Naive B cell (primary cell): ENCODE measurements at regions not wholly inside any gene's neighbourhood (a gene's known extent, or its start where the extent isn't known, plus 50 kb on each side); places are given as distances from the start of the nearest gene placed in this dataset.

ENCODE experiments used
- ATAC-seq, 2 donors: fragments of 150-1000 bp; cut with Tn5 transposase; 2 replicates each; pipeline ENCODE4 v1.10.0; 2021; ENCODE audit warnings: low read depth in 2 of 2, mild to moderate bottlenecking in 2 of 2, moderate library complexity in 2 of 2
- DNase-seq: peaks from one replicate; pipeline ENCODE4 v3.0.0; 2022
- H3K27ac Mint-ChIP-seq, 6 donors: one replicate each; pipeline ENCODE4 v1.8.0; 2020 to 2022; ENCODE audit warnings: mild to moderate bottlenecking in 6 of 6, mixed read lengths in 6 of 6, moderate library complexity in 5 of 6, inconsistent platforms in 2 of 6
- H3K27me3 Mint-ChIP-seq, 3 donors: one replicate each; pipeline ENCODE4 v1.8.0; 2021 to 2022; ENCODE audit warnings: mixed read lengths in 3 of 3, mild to moderate bottlenecking in 1 of 3
- H3K36me3 Mint-ChIP-seq, 2 donors: one replicate each; pipeline ENCODE4 v1.8.0; 2020 to 2022; ENCODE audit warnings: mixed read lengths in 2 of 2, inconsistent platforms in 1 of 2, mild to moderate bottlenecking in 1 of 2
- H3K4me1 Mint-ChIP-seq, 3 donors: one replicate each; pipeline ENCODE4 v1.8.0; 2020 to 2022; ENCODE audit warnings: mixed read lengths in 3 of 3, inconsistent platforms in 1 of 3, mild to moderate bottlenecking in 1 of 3, moderate library complexity in 1 of 3
- H3K4me3 Mint-ChIP-seq, 8 donors: one replicate each; pipeline ENCODE4 v1.8.0; 2020 to 2022; ENCODE audit warnings: mild to moderate bottlenecking in 8 of 8, mixed read lengths in 8 of 8, moderate library complexity in 8 of 8, inconsistent platforms in 2 of 8
- H3K9me3 Mint-ChIP-seq, 7 donors: one replicate each; pipeline ENCODE4 v1.8.0; 2020 to 2022; ENCODE audit warnings: mixed read lengths in 7 of 7, mild to moderate bottlenecking in 5 of 7, inconsistent platforms in 2 of 7, moderate library complexity in 1 of 7

DNA sequence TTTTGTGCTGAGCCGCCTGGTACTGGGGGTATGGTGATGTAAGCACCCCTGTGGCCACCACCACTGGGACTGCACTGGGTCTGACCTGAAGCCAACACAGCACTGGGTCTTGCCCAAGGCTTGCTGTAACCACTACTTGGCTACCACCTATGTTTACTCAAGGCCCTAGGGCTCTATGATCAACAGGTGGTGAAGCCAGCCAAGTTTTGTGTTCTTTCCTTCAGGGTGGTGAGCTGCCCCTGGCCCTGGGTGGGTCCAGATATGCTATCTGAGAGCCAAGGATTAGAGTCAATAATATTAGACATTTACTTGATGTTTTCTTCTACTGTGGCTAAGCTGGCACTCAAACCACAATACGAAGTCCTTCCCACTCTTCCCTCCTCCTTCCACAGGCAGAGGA, 55.1 kb upstream of the PAGE4 start:
- Mint-ChIP-seq H3K36me3 (no peaks in the 10 kb centered on the region), H3K9me3 (peaks cover 0 to 12% (median 5%) of the 10 kb centered on the region in 7 donors), H3K4me3 (no peak overlapping the region), H3K27ac (no peak overlapping the region), H3K4me1 (no peaks in the 10 kb centered on the region), H3K27me3 (peaks cover 16 to 29% (median 23%) of the 10 kb centered on the region in 3 donors)
- ATAC-seq: no peak
- no peak for DNase-seq

DNA sequence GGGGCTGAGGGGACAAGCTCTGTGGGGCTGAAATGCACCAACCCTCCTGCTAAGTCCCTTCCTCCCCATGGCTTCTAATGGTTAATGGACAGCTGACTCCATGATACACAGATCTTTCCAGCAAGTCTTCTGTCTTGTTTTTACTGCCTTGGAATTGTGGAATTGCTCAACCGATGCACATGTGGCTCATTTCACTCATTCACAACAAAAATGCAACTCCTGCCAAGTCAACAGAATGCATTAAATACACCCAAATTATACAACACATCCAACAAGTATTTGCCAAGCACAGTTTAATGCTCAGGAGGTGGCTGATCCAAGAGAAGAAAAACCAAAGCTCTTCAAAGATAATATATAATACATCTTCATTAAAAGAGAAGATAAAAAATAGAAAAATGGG, 61.9 kb upstream of the PAGE4 start:
- H3K9me3 Mint-ChIP-seq: peaks cover 0 to 12% (median 3%) of the 10 kb centered on the region in 7 donors
- H3K27me3 Mint-ChIP-seq: peaks cover 7 to 13% (median 9%) of the 10 kb centered on the region in 3 donors
- H3K36me3 Mint-ChIP-seq: no peaks in the 10 kb centered on the region
- DNase-seq (no peak), ATAC-seq (no peak)
- no peaks in the 10 kb centered on the region for H3K4me1 Mint-ChIP-seq
- no peak overlapping the region for H3K4me3 Mint-ChIP-seq
- no peak overlapping the region for H3K27ac Mint-ChIP-seq

DNA sequence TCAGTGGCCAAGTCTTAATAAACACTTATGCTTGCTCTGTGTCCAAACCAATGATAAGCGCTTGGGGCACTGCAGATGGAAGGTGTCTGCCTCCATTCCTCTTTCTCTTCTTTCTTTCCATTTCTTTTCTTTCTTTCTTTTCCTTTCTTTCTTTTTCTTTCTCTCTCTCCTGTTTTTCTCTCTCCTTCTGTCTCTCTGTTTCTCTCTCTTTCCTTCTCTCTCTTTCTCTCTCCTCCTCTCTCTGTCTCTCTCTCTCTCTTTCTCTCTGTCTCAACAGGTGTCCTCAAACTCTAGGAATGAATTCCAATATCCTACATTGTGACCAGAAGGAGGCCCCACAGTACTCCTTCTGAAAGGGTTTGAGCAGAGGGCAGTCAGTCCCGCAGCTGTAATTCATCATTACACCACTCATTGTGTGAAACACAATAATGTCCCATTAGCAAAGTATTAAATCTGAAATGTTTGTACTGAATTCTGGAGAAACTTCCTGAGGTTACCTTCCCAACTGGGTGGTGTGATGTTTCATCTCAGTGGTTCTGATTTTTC, 66.5 kb upstream of the PAGE1 start:
- H3K27me3 Mint-ChIP-seq: peaks cover 10 to 17% (median 13%) of the 10 kb centered on the region in 3 donors
- H3K4me3 Mint-ChIP-seq: no peak overlapping the region
- DNase-seq (no peak), ATAC-seq (no peak)
- H3K4me1 Mint-ChIP-seq: no peaks in the 10 kb centered on the region
- no peaks in the 10 kb centered on the region for H3K36me3 Mint-ChIP-seq
- no peaks in the 10 kb centered on the region for H3K9me3 Mint-ChIP-seq
- peak overlapping the region in 2 of 6 donors; percentile 40 to 55 for H3K27ac Mint-ChIP-seq

DNA sequence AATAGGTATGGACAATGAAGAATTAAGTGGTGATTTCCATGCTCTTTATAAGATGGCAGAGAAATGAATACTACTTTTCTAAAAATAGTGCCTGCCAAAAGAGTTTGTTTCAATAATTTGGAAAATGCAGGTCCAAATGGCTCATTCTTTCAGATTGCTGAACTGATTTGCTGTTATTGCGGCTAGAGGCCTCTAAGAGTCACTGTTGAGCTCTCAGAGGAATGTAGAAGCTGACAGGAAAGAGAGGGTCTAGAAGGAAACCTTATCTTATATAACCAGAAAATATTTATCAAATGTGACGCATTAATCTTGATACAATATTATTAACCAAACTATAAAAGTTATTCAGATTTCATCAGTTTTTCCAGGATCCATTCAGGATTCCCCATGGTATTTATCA, 65.7 kb upstream of the PAGE1 start:
- Mint-ChIP-seq H3K27me3 (peaks cover 8 to 17% (median 13%) of the 10 kb centered on the region in 3 donors), H3K9me3 (no peaks in the 10 kb centered on the region), H3K36me3 (no peaks in the 10 kb centered on the region), H3K27ac (no peak overlapping the region), H3K4me1 (peaks cover 0 to 3% (median 0%) of the 10 kb centered on the region in 3 donors), H3K4me3 (no peak overlapping the region)
- ATAC-seq: no peak
- no peak for DNase-seq

DNA sequence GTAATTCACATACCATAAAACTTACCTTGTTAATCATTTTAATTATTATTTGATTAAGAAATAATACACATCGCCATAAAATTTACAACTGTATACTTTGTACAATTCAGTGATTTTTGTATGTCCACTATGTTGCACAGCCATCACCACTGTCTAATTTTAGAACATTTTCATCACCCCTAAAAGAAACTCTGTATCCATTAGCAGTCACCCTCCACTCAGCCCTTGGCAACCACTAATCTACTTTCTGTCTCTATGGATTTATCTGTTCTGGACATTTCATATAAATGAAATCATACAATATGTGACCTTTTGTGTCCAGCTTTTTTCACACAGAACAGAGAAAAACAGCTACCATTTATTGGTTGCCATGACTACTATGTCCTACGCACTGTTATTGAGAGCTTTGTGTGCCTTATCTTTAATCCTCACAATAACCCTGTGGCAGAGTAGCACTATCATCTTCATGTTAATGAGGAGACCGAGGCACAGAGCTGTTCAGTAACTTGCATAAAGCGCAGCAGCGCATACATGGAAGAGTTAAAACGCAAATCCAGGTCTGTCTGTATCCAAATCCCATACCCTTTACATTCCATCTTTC, 64.6 kb upstream of the PAGE1 start:
- H3K4me1 Mint-ChIP-seq: peaks cover 0 to 6% (median 0%) of the 10 kb centered on the region in 3 donors
- H3K27ac Mint-ChIP-seq: no peak overlapping the region
- ATAC-seq (no peak), DNase-seq (no peak)
- no peaks in the 10 kb centered on the region for H3K36me3 Mint-ChIP-seq
- peaks cover 4 to 17% (median 13%) of the 10 kb centered on the region in 3 donors for H3K27me3 Mint-ChIP-seq
- no peaks in the 10 kb centered on the region for H3K9me3 Mint-ChIP-seq
- H3K4me3 Mint-ChIP-seq: no peak overlapping the region

DNA sequence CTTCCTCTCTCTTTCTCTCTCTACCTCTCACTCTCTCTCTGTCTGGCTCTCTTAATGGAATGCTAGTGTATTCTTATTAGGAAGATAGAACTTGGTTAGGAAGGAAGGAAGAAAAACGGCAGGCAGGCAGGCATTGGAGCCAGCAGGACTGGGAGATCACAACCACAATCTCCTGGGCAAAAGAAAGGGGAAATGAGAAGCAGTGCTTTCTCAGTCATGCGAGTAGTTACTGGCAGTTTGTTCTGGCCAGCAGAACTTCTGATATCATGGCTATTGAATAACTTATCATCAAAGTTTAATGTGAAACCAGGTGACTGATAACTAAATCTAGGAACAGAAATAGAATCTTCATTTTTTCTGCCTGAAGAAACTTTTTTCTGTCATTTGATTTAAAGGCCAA, 60.9 kb upstream of the PAGE1 start:
- peaks cover 5 to 17% (median 8%) of the 10 kb centered on the region in 3 donors for H3K27me3 Mint-ChIP-seq
- no peak overlapping the region for H3K4me3 Mint-ChIP-seq
- no peaks in the 10 kb centered on the region for H3K9me3 Mint-ChIP-seq
- ATAC-seq: no peak
- H3K4me1 Mint-ChIP-seq: peaks cover 0 to 6% (median 0%) of the 10 kb centered on the region in 3 donors
- no peaks in the 10 kb centered on the region for H3K36me3 Mint-ChIP-seq
- no peak for DNase-seq
- H3K27ac Mint-ChIP-seq: peak overlapping the region in 1 of 6 donors; percentile 2

DNA sequence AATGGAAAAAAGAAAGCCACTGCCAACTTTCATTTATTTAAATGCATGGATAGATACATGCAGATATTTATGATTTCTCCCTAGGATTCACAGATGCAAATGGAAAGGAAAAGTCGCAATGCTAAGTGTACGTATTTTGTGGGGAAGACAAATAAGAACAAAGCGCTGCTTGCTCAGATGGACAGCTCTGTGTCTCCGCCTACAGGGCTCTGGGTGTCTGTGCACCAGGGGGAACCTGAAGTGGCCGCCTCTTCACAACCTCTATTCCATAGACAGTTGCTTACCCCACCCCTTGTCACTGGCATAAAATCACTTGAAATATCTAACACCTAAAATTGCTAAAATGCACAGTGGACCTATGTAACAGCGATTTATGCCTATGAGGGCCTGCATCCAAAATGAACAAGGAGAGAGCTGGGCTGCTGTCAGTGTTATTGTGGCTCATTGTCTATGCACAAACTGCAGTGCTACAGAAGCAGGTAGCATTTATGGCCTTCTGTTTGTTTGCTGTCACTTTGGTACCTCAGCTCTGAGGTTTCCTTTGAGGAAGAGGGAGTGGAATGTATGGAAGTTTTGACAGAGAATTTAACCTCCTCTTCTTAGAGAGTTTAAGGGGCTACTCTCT, 58.6 kb upstream of the PAGE1 start:
- Mint-ChIP-seq H3K27me3 (peaks cover 2 to 20% (median 4%) of the 10 kb centered on the region in 3 donors), H3K36me3 (no peaks in the 10 kb centered on the region), H3K9me3 (no peaks in the 10 kb centered on the region), H3K4me3 (no peak overlapping the region), H3K27ac (no peak overlapping the region), H3K4me1 (peaks cover 0 to 6% (median 0%) of the 10 kb centered on the region in 3 donors)
- DNase-seq: no peak
- peak in 1 of 2 donors; percentile 41 for ATAC-seq

DNA sequence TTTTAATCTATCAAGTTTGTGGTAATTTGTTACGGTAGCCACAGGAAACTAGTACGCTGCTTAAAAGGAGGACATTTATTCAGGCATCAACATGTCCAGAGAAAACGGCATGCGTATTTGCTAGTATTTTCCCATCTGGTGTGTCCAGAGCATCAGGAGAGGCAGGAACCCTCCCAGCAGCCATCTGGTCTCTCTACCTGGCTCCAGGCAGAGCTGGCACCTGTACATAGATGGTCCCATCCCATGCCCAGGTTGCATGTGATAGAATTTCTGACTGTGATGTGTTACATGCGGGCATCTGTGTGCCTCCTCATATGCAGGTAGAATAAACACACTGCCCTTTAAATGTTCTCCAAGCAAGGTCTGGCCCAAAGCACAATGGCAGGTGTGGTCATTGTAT, 57.9 kb upstream of the PAGE1 start:
- Mint-ChIP-seq H3K36me3 (no peaks in the 10 kb centered on the region), H3K4me3 (no peak overlapping the region), H3K27me3 (peaks cover 0 to 21% (median 9%) of the 10 kb centered on the region in 3 donors), H3K27ac (no peak overlapping the region), H3K9me3 (no peaks in the 10 kb centered on the region), H3K4me1 (peaks cover 0 to 6% (median 0%) of the 10 kb centered on the region in 3 donors)
- ATAC-seq (no peak), DNase-seq (no peak)

DNA sequence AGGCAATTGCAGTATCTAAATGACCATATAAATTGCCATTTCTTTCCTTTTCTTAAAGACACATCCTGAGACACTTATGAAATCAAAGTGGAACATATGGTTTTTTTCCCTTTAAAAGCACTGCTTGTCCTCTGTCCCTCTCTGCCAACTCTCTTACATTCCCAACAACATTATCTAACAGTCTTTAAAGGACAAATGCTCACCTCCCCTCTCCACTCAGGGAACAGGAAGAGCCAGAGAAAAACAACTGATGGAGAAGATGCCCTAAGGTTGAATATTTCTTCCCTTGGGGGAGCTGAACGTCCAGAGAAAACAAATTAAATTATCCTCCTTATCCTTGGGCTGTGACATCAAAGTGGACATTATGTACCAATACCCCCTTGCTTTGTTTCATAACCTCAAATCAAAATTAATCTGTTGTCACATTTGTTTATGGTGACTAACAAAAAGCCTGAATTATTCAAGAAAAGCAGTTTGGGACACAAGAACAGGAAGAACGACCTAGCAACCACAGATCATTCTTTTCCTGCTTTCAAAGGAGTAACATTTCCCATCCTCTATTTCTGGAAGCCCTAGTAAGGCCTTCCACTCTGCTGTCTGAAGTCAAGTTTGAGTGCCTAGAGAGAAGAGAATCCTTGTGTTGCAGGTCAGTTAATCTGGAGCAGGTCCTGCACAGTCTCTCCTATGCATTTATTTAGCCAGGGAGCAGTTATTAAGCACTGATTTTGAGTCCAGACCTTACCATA, 52.6 kb upstream of the PAGE1 start:
- Mint-ChIP-seq H3K9me3 (peaks cover 0 to 5% (median 0%) of the 10 kb centered on the region in 7 donors), H3K4me1 (no peaks in the 10 kb centered on the region), H3K27ac (no peak overlapping the region), H3K36me3 (no peaks in the 10 kb centered on the region), H3K27me3 (peaks cover 9 to 41% (median 10%) of the 10 kb centered on the region in 3 donors), H3K4me3 (no peak overlapping the region)
- ATAC-seq (no peak), DNase-seq (no peak)

DNA sequence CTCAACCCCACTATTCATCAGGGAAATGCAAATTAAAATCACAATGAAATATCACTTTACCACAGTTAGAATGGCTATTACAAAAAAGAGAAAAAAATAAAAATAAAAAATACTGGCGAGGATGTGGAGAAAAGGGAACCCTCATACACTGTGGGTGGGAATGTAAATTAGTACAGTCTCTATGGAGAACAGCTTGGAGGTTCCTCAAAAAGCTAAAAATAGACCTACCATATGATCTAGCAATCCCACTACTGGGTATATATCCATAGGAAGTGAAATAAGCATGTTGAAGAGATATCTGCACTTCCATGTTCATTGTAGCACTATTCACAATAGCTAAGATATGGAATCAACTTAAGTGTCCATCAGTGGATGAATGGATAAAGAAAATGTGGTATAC, 50.5 kb upstream of the PAGE1 start:
- DNase-seq (no peak), ATAC-seq (no peak)
- peaks cover 0 to 5% (median 0%) of the 10 kb centered on the region in 7 donors for H3K9me3 Mint-ChIP-seq
- H3K4me3 Mint-ChIP-seq: no peak overlapping the region
- H3K36me3 Mint-ChIP-seq: no peaks in the 10 kb centered on the region
- peaks cover 6 to 35% (median 9%) of the 10 kb centered on the region in 3 donors for H3K27me3 Mint-ChIP-seq
- no peaks in the 10 kb centered on the region for H3K4me1 Mint-ChIP-seq
- H3K27ac Mint-ChIP-seq: no peak overlapping the region
